GM03348 (cell line): ENCODE measurements at regions not wholly inside any gene's neighbourhood (a gene's known extent, or its start where the extent isn't known, plus 50 kb on each side); places are given as distances from the start of the nearest gene placed in this dataset.

Experiments
- DNase-seq: peaks from one replicate; pipeline ENCODE4 v3.0.0; 2012; ENCODE audit warnings: low spot score

DNA sequence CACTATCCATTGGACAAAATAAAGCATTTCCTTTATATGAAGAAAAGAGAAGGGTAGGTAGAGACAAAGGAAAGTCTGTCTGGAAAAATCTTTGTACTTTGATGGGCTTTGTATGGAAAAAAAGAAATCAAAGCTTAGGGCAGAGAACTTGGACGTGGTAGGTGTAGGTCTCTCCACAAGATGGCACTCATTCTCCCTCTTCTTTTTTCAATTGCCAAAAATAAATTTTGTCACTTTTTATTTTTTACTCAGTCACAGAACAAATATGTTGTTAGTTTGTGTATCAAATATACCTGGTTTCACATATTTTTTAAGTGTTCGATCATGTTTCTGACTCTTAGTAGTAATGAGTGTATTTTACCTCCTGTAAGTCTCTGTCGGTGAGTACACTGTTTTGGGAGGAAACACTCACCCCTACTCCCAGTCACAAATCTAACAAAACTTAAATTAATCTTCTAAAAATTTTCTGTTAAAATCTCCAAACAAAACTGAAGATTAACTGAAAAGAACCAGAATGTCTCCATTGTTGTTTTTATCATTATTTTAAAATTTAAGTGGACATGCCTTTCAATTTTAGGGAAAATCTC, 415.8 kb upstream of the GOLIM4 start:
- DNase-seq, result peak; percentile 27

DNA sequence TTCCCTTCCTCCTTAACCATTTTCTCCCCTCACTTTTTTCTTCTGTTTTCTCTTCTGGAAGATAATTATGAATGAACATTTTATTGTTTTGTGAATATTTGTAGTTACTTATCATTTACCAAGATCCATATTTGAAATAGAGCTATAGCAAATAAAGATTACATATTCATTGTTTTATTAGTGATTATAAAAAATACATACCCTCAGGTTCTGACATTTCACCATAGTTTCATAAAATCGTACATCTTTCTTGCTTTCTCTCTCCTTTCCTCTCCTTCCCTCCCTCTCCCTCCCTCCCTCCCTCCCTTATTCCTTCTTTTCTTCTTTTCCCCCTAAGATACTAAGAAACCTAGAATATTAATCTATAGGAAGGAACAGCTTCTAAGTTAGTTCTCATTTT, 410.9 kb upstream of the GOLIM4 start:
- no peak for DNase-seq

DNA sequence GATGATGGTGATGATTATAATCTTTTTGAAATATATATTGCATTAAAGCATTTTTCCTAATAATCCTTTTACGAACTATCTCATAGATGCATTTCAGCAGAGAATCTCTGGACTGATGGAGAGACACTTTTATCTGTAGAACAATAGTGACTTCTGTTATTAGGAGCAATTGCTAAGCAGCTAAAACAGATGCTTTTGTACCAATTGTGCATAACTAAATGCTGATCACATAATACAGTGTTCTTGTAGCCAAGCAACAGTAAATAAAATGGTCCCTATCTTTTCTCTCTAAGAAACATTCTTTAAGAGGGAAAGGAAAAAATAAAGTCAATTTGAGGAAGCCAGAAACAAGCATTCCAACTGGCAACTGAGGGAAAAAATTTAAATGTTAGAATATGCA, 405.8 kb upstream of the GOLIM4 start:
- DNase-seq, result no peak

DNA sequence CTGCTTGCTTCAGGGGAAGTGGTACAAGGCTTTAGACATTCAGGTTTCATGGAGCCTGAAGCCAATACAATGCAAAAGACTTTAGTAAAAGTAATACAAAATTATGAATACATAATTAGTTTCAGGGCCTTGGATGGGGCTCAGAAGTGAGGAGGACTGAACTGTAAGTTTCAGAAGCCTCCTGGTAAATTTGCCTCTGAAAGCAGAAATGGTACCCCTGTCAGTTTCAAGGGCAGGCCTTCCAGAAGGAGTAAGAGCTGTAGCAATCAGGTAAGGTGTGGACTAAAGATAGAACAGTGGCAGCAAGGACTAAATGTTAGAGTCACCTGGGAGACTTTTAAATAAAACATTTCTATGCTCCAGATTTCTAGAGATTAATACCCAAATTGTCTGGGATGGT, 402.5 kb upstream of the GOLIM4 start:
- DNase-seq, result no peak

DNA sequence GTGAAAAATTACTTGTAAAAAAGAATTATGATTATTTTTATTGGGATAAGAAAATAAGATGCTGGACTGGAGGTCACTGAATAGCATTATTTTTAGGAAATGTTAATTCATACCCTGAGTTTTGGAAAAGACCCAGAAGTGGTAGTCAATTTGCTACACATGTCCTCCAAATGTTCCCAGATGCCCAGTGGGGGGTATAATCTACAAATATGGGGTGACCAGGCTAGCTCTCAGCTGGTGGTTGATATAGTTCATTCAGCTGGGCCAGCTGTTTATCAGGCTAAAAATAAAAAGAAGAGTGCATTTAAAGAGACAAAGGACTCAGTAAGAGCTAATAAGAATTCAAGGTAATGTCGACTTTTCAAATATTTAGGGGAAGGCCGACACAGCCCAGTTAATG, 402.0 kb upstream of the GOLIM4 start:
- no peak for DNase-seq

DNA sequence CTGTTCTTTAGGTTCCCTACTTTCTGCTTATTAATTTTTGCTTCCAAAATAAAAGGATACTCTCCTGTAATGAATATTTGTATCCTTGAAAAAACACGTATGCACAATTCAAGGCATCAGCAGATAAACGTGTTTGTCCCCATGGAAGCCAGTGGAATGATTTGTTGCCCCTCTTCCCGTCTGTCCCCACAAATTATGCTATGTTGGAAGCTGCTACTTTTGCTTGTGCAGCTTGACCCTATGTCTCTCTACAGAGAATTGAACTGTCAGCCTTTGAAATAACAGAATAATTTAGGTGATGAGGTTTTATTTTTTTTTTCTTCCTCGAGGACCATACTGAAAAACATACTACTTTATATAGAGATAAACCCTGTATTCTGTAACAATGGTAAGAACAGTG, 401.5 kb upstream of the GOLIM4 start:
- DNase-seq, result no peak

DNA sequence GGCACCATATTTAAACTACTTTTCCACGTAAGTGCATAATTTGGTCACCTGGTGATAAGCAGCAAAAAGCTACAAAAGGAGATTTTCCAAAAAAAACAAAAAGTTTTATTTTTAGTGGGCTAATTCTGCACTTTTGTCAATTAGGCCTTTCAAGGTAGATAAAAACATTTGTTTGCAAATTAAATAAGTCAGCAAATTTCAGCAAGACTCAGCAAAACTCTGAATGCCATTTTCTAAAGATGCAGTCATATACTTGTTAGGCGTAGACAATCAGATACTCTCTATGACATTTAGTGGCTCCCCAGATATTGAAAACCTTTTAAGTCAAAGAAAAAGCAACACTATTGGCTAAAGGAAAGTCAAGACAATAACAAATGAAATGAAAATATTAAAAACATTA, 400.2 kb upstream of the GOLIM4 start:
- DNase-seq, result no peak

DNA sequence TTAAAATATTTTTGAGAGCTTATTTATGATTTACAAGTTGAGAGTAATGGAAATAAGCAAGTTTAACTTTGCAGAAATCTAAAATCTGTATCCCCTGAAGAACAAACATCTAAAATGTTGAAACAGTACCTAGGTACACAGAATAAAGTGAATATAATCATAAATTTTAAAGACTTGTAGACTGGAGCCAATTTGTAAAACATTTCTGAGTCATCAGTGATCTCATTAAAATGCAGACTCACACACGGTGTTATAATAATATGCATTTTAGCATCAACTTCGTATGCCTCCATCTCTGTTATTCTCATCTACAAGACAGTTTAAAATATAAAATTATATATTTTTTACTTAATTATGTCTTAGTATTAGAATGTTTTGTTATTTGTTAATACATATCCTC, 399.5 kb upstream of the GOLIM4 start:
- no peak for DNase-seq

DNA sequence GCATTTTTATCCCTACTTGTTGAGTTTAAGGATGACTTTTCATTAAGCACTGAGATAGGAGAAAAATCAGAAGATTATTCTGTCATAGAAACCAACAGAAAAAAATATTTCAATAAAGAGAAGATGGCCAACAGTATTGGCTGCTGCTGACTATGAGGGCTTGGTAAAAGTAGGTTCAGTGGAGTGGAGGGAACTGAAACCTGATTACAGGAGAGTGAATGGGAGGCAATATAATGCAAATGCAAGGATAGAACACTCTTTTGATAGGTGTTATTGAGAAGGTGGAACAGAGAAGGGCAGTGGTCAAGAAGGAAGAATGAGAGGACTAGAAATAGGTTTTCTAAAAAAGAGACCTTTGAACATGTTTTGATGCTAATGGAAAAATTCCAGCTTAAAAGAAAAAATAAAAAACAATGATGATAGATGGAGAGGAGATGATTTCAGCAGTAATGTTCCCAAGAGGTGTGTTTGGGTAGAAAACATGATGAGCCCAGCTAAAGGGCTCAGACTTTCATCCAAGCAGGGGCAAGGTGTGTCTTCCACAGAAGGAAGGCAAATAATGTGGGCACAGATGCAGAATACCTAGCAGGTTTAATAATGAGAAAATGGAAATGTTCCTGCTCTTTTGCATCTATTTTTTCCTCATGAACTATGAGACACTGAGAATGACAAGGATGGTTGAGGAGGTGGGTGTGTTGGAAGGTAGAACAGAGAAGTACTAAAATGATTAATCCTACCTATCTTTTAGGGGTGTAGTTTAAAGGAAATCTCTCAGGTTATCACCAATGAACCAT, 397.9 kb upstream of the GOLIM4 start:
- DNase-seq, result no peak

DNA sequence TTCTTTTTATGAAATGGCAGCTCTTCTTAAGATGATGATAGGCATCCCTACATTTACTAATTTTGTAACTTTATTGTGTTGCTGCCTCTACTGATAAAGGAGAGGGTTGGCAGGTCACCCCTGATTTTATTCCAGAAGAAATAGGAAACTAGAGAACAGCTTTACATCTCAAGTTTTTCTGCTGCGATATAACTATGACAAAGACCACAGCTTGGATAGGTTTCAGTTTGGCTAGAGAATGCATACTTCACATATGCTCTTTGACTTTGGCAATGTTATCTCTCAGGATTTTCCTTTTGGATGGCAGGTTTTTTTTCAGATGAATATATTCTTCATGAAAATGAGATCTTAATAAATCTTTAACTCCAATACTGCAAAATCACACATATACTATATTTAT, 395.3 kb upstream of the GOLIM4 start:
- DNase-seq, result no peak

DNA sequence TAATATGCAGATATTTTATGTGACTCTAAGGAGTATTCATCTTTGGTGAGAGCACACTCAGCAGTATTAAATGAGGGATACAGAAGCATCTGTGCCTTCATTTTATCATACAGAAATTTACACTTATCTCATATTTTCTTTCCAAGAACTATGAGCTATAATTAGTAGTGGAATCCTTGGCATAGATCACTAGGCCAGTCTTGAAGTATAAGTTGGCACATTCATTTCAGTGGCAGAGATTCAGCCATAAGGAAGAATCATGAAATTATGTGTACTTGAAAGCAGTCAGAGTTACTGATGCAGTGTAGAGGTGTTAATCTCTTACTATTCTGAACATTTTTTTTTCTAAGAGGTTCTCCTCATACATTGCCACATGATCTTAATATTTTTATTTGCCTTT, 393.6 kb upstream of the GOLIM4 start:
- DNase-seq, result no peak

DNA sequence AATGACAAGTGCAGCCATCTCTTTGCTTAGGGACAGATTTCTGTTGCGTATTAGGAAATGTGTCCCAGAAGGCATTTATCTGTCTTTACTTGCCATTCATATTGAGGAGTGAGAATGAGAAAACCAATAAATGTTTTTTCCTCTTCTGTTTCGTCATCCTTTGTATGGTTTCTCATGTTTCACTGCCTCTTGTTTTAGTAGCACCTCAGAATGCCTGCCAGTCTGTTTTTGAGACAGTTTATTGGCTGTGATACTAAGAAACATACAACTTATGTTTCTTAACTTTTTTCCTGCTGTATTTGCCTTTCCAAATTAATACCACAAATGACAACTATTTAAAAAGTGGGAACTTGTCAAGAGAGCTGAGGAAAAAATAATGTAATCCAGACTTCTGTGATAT, 390.2 kb upstream of the GOLIM4 start:
- no peak for DNase-seq

DNA sequence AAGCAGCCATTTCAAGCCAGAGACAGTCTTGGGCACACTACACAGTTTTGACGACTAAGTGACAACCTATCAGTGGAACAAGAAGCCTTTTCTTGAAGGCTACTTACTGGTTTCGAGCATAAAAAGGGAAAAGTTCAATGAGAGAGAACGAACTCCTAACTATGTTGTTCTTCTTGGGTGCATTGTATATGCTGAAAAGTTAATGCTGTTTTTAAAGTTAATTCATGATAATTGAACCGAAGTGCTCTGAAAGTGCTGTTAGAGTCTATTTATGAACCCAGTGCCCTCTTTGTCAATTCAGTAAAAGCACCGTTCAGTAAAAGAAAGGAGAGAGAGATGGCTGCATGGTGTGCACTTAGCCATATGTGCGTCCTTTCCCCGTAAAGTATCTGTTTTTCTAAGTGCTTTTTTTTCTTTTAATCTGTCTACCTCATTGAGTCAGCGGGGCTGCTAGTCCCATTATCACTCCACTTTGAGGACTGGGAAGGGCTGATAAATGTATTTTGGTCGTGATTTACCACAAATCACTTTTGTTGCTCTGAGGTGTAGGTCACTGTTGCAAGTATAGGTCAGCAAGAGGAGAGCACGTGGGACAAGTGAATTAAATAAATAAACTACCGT, 380.7 kb upstream of the GOLIM4 start:
- DNase-seq, result no peak

DNA sequence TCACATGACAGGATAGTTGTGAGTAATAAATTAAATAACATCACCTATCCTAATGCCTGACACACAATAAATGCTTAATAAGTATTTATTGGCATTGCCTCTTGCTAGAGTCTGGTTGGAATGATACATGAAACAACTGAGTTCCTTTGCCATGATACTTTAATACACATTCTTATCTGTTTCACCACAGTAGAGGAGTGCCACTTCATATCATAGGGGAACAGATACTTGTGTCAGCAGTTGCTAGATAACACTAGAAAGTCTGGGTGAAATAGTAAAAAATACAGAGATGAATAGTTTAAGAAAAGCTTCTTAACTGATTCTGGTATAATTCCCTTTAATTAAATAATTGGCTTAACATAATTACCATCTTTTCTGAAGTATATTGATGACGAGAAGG, 380.0 kb upstream of the GOLIM4 start:
- DNase-seq, result no peak

DNA sequence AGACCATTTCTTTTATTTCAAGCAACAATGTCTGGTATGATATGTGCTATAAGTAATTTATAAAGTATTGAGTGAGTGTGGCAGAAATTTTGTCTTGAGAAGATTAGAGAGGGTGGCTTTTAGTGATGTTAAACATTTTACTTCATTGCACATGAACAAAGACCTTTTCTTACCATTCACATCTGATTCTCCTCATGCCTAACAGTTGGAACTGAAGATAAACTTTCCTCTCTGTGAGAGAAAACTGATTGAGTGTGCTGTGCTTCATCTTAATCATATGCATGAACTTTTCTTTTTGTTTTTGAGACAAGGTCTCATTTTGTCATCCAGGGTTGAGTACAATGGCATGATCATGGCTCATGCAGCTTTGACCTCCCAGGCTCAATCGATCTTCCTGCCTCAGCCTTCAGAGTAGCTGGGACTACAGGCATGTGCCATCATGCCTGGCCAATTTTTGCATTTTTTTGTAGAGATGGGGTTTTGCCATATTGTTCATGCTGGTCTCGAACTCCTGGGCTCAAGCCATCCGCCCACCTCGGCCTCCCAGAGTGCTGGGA, 377.7 kb upstream of the GOLIM4 start:
- no peak for DNase-seq

DNA sequence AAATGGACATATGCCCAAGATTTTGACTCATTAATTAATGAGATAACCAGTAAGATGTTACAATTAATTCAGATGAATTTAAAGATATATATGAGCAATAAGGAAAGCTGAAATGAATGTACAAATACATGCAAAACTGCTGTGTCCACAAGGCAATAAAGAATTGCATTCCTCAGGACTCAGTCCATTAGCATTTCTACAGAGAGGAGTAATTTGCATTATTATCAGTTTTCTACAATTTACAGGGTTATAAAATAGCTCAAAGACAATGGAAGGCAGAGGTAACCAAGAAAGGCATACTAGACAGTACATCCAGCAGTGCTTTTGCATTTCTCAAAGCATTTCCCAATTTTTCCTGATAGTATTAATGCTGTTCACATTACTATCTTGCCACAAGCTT, 377.1 kb upstream of the GOLIM4 start:
- no peak for DNase-seq

DNA sequence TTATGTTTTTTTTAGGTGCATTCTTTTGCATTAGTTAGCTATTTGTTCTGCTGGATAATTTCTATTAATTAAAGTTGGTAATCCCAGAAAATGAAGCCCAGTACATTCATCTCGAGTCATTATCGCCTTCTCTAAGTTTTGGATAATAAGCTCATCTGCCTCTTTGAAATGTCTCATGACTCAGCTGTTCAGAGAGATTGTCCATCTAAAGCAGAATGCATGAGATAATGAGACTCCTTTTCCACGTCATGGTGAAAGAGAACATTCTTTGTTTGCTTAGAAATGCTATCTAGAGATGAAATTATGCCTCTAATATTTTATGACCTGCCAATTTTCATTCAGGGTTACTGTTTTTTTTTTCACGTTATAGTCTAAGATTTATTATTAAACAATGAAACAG, 374.7 kb upstream of the GOLIM4 start:
- DNase-seq, result no peak

DNA sequence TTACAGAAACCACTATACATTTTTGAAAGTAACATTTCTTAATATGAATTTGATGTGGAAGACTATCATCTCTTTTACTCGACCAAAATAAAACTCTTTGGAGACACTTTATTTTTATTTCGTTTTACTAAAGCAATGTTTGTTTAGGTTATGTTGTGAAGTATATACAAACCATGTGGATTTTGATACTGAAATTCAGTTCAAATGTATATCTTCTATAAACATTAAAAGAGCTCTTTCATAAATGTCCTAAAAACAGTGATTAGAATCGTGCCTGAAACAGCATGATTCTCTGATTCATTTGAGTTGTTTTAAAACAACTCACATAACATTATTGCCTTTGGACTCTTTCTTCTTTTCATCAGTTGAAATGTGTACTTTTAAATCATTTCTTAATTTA, 373.7 kb upstream of the GOLIM4 start:
- DNase-seq, result no peak

DNA sequence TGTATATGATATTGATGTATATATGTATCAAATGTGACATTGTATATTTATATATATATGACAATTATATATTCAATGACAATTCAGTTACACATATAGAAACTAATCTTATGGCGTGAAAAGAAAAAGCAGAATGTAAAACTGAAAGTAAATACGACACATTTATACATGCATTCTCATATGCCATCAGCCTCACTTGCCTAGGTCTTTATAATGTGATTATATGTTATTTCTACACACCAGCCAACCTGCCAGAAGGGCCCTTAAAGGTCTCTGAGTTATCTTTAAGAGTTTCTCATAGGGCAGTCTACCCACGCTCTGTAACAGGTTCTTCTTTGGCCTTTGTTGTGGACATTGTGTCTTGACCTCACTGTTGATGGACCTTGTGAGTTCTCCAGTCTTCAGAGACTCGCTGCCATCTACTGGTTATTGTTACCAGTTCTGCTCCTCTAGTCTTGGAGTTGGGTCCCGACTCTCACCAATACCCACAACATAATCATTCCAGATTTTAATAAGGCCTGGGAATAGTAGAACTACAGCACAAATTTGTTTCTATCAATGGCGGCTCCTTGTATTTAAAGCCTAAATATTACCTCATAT, 371.5 kb upstream of the GOLIM4 start:
- DNase-seq, result peak; percentile 21

DNA sequence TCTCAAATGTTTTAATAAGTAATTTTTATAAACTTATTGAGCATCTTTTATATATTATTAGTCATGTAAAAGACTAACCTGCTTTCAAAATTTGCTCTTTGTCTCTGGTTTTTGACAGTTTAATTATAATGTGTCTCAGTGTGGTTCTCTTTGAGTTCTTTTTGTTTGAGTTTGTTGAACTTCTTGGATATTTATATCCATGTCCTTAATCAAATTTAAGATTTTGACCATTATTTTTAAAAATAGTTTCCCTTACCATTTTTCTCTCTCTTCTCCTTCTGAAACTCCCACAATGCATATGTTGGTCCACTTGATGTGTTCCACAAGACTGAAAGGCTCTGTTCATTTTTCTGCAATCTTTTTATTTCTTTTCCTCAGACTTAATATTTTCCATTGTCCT, 366.1 kb upstream of the GOLIM4 start:
- DNase-seq, result no peak

DNA sequence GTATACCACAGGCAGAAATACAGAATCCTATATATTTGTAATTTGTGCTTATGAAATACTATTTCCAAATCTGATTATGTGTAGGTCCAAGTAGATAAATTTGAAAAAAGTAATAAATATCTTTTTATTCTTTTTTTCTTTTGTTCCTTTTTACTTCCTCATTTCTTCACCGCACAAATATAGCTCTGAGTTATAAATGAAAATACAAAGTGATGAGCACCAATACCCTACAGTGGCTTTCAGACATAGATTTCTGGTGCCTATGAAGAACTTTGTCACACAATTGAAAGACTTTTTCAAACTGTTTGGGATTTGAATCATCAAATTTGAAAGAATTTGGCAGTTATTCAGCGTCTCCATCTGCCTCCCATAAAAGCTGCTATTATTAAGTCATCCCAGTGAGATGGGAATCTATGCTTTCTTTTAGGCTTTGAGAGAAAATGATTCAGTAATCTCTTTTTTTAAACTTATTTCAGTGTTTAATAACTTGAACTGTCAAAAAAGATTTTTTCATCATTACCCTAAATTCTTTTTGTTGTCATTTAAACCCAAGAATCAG, 363.6 kb upstream of the GOLIM4 start:
- peak; percentile 5 for DNase-seq

DNA sequence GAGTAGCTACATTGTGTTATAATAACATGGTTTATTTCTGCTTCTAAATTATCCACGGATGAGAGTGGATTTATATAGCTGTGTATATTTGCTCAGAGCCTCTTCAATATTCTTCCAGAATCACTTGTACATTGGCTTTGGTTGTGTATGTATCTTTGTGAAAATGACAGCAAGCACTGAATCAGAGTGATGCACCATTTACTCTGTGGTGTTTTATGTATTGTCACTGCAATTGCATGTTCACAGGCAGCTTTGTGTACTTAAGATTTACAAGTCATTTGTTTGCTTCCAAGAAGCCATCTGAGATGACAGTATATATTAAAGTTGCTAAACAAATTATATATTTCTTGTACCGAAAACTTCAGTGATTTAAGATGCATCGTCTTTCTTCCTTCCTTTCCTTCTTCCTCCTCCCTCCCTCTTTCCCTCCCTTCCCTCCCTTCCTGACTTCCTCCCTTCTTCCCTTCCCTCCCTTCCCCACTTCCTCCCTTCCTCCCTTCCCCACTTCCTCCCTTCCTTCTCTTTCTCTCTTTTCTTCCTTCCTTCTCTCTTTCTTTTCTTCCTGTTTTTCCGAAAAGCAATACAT, 362.3 kb upstream of the GOLIM4 start:
- DNase-seq, result no peak
